CD4-positive, alpha-beta T cell treated with Interleukin-4 for 4 hours (primary cell): ENCODE measurements at regions not wholly inside any gene's neighbourhood (a gene's known extent, or its start where the extent isn't known, plus 50 kb on each side); places are given as distances from the start of the nearest gene placed in this dataset.
A peak's percentile ranks its signal among the peaks of the same experiment; 100 is the strongest.

Experiments
- DNase-seq: peaks from one replicate; pipeline ENCODE4 v3.0.0-alpha.2; 2020

DNA sequence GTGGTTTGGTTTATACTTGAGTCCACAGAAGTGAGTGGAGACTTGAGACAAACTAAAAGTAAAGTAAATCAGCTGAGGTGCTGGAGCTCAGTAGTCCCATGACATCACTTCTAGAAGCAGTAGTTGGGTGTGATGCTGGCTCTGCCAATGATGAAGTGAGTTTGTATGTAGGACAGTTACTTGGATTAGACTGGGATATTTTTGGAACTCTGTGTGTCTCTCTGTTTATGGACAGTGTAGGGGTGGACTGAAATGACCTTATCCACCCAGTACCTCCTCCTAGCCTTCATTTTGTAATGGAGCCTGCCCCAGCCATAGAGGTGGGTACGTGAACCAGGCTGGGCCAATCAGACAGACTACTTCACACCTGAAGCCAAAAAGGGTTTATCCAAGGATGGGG lies 52.2 kb downstream of the POLR1D start:
- DNase-seq: no peak

DNA sequence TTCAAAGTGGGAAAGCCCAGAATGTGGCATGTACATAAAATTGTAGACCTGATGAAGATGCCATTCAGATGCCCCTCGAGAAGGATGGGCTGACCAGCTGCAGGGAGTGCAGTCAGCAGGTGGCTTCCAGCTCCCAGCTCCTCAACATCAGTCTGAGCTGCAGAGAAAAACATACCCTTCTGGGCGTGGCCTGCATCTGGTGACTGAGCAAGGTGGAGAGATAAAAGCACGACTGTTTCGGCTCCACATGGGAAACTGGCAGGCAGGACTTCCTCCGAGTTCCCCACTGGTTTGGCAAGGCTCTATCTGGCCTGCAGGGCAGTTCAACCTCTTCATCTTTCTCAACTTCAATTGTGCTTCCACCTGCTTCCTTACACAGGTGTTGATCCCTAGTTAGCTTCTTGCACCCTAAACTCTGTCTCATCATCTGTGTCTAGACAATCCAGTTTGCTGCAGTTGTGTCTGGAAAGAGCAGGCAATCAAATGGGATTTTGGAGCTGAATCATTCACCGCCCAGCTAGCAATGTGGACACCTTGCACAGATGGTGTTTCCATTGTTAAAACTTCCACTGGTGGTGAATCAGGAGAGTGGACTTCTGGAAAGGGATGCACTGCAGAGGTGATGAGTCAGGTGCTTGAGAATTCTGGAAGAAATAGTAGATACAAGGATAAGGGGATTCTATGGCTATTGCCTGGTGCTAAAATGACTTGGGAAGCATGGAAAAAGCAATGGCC lies 56.8 kb downstream of the POLR1D start:
- no peak for DNase-seq

DNA sequence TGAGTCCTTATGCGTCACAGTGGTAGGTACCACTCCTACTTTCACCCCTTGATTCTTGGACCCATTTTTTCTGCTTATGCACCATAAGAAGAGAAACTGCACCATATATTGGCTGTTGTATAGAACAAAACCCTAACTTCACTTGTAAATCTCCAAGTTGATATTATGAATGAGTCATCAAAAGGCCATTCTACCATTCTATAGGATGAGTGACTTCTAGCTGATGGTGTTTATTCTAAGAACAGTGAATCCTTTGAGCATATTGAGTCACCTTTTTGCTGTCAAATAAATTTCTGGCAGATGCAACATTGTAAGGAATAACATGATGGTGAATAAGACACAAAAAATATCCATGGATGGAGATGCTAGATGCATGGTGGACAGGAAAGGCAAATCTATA lies 57.7 kb downstream of the POLR1D start:
- no peak for DNase-seq

DNA sequence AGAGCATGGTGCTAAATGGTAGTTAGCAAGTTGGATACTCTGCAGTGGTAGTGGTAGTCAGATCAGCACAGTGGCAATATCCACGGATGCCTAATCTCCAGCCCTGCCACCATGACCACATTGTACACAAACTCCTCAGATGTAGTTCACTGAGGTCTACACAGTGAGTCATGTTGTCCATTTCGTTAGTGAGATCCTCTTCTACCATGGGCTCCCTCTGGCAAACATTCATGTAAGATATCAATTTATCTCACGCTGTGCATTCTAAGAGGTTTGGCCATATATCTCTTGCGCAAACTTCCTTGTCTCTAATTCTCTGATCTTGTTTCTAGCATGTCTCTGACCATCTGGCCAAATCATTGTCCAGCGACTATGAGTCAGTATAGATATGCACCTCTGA lies 58.2 kb downstream of the POLR1D start:
- DNase-seq: no peak

DNA sequence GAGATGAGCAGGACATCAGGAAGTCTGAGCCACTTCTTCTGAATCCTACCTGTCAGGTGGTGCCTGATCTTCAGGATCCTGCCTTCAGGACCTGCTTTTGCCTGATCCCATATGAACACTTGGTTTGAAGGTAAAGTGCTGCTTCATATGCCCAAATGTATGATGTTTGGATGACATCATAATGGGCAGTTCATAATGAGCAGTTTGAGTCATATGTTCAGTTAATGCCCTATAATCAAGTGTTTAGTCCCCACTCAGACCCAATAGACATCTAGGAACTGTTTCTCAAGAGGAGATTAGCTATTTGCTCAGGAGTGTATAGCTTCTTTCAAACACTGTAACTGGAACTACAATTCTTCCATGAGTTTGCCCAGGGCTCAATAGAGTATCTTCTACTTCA lies 58.8 kb downstream of the POLR1D start:
- DNase-seq: no peak

DNA sequence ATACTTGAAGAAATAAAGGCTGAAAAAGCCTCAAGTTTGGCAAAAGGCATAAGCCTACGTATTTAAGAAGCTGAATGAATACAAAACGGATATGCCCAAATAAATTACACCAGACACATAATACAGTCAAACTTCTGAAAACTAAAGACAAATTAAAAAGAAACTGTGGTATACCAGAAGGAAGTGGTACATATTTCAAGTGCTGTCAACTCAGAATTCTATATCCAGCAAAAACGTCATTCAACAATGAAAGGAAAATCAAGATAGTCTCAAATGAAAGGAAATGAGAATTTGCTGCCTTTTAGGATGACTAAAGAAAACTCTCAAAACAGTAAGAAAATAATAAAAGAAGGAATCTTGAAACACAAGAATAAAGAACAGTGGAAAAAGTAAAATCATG lies 69.5 kb downstream of the POLR1D start:
- DNase-seq: no peak

DNA sequence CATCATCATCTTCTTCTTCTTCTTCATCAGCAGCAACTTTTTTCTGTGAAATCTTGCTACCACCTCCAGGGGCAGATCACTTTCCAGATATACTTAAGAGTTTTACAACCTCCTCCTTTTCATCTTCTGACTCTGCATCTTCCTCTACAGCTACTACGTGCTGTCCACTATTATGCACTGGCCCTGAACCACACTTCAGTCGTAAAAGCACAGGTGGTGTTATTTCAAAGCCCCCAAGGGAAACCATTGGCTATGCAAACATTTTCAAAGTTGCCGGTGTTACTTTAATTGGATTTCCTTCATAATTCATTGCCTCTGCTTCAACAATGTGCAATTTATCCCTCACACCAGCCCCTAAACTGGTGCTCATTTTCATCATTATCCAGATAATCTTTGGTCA lies 75.0 kb downstream of the POLR1D start:
- DNase-seq: no peak

DNA sequence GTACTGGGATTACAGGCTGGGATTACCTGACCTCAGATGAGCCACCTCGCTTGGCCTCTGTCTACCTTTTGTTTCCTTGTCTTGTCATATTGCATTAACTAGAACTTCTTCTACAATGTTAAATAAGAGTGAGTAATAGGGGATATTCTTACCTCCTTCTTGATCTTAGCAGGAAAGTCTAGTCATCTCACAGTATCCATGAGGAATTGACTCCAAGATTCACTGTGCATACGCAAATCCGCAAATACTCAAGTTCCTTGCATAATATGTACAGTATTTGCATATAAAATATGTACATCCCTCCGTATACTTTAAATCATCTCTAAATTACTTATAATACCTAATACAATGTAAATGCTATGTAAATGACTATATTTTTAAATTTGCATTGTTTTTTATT lies 78.3 kb downstream of the POLR1D start:
- DNase-seq: no peak

DNA sequence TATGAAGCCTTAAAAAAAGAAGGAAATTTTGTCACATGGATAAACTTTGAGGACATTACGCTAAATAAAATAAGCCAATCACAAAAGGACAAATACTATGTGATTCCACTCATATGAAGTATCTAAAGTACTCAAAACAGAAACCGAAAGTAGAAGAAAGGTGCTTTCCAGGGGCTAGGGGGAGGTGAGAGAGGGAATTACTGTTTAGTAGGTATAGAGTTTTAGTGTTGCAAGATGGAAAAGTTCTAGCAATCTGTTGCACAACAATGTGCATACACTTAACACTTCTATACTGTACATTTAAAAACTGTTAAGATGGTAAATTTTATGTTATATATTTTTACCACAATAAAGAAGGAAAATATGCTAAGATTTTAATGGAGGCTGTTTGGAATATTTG lies 83.0 kb downstream of the POLR1D start:
- DNase-seq: peak; percentile 29

DNA sequence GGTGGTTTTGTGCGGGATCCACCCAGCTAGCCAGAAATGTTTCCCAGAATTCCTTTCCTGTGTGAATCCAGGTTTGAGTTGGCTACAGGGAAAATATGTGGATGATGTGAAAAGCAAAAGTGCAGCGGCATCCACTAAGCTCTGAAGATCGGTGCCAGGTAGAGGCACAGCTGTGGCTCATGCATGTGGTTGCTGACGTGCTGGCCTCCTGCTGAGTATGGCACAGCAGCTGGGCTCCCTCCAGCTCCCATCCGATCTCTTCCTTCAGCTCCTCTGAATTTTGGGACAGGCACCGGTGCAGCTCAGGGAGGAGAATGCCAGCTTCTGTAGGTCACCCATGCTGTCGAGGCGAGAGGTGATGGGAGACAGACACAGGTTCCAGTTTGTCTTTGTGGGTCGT lies 84.0 kb upstream of the GSX1 start:
- DNase-seq: no peak

DNA sequence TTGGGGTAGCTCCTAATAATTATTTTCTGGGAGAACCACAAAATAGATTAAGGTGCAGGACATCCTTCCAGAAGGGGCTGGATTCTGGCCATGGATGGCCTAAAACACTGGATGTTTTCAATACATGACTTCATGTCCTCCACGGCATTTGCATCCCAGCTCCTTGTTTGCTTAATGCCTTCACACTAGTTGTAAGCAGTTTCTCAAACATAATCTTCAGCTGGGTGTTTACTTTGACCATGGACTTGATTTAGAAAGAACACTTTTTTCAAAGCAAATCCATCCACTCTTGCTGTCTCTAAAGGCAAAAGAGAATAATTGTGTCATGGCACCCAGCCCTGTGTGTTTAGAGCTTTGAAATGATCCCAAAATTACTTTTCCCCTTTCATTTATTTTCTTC lies 82.5 kb upstream of the GSX1 start:
- no peak for DNase-seq

DNA sequence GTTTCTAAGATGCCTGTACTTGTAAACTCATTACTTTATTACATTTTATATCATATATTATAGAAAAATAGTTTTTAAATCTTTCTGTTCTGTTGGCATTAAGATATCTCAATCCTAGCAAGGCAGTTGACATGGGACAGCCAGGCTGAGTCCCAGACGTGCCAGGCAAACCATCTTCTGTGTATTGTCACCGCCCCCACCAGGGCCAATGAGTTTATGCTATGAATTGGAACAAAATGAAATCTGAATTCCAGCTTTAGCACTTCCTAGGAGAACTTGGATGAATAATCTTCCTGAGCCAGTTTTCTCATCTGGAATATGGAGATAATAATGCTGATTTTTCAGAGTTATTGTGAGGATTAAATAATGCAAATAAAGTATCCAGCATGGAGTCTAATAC lies 79.9 kb upstream of the GSX1 start:
- DNase-seq: no peak

DNA sequence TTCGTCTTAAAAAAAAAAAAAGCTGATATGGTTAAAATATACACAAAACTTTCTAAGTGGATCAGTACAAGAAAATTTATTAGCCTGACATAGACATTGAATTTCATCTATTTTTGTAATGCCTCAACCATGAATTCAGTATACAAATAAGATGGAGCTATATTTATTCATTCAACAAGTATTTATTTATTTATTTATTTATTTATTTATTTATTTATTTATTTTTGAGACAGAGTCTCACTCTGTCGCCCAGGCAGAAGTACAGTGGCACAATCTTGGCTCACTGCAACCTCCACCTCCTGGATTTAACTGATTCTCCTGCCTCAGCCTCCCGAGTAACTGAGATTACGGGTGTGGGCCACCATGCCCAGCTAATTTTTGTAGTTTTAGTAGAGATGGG lies 78.5 kb upstream of the GSX1 start:
- no peak for DNase-seq

DNA sequence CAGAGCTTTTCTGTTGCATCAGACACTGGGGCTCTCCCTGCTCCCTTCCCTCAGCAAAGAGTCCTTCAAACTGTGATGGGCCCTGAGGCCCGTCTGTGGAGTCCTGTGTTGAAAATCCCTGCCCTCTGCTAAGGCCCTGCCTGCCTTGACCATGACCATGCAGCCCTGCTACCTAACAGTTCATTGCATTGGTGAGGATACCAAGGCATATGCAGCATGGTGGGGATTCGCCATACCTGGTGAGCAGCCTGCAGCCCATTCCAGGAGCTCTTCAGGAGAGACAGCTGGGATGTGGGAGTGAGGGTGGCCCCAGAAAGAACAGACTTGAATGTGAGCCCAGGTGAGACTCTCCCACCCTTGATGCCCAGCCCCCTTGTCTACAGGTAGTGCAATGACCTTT lies 70.6 kb upstream of the GSX1 start:
- DNase-seq: no peak

DNA sequence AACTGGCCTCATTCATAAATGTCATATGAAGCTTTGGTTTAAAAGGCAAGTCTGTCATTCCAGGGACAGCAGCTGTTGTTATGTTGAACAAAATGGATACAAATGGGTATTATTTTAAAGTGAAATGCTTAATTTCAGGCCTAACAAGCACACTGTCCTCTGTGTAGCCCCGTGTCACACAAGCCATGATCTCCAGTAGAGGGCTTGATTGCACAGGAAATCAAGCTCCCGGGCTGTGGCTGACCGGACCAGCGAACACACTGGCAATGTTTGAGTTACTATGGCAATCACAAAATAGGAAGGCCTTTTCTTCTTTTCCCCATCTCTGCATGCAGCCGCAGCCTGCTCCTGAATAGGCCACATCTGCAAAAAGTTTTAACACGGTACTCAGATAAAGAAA lies 64.0 kb upstream of the GSX1 start:
- DNase-seq: no peak

DNA sequence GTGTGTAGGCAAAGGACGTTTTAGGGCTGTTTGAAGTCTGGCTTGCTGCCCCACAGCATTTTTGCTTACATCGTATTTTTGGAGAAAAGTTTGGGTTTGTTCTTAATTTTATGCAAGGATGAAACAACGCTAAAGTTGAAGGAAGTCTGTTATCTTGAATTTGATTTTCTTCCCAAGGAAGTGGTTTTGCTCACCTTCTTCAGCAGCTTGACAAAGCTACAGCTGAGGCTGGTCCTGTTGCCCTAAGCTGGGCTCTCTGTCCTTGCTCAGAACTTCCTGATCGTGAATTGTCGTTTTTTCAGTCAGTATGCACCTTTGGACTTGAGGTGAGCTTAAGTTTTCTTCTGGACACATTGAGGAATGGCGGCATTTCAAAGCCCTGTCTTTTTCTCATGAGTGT lies 62.1 kb upstream of the GSX1 start:
- DNase-seq: no peak
